Transverse colon (tissue), 4 donors: ENCODE measurements at regions not wholly inside any gene's neighbourhood (a gene's known extent, or its start where the extent isn't known, plus 50 kb on each side); places are given as distances from the start of the nearest gene placed in this dataset.

Experiments
- DNase-seq: peaks from one replicate; pipeline ENCODE4 v3.0.0-alpha.2; 2019
- H3K27ac ChIP-seq, 4 donors: fragments of 200-600 bp; sonication (generic); 2 replicates each; pipeline ENCODE4 v1.5.1; 2016 to 2018; ENCODE audit warnings: inconsistent platforms in 4 of 4
- H3K27me3 ChIP-seq: fragments of 200-600 bp; sonication (generic); 2 replicates; pipeline ENCODE4 v1.5.1; 2017; ENCODE audit warnings: inconsistent platforms
- H3K36me3 ChIP-seq, 4 donors: fragments of 200-600 bp; sonication (generic); 2 replicates each; pipeline ENCODE4 v1.5.1; 2017 to 2019; ENCODE audit warnings: inconsistent platforms in 4 of 4
- H3K4me1 ChIP-seq, 4 donors: fragments of 200-600 bp; sonication (generic); 2 replicates each; pipeline ENCODE4 v1.5.1; 2017 to 2020; ENCODE audit warnings: inconsistent platforms in 4 of 4
- H3K4me3 ChIP-seq, 4 donors: fragments of 200-600 bp; sonication (generic); 1 replicate in 1 of 4; 2 replicates in 3 of 4; pipeline versions ENCODE4 v1.5.1 to v1.6.1; 2017 to 2019; ENCODE audit warnings: inconsistent platforms in 4 of 4
- H3K9me3 ChIP-seq, 2 donors: fragments of 200-600 bp; sonication (generic); 2 replicates each; pipeline ENCODE4 v1.5.1; 2017 to 2019; ENCODE audit warnings: inconsistent platforms in 2 of 2
- CTCF ChIP-seq, 5 experiments: fragments of 200-600 bp in 3 of 5; fragments of 450-650 bp in 2 of 5; sonication (generic) in 3 of 5; IDR thresholded peaks; 1 replicate in 2 of 5; 2 replicates in 3 of 5; pipeline ENCODE4 v1.5.1; 2016 to 2017; ENCODE audit warnings: antibody characterized with exemption in 5 of 5, inconsistent platforms in 3 of 5, mild to moderate bottlenecking in 2 of 5, moderate library complexity in 1 of 5
- EP300 ChIP-seq: sonication (generic); formaldehyde crosslinking; IDR thresholded peaks from one replicate; pipeline ENCODE4 v1.6.1; 2017; ENCODE audit warnings: antibody characterized with exemption, low read depth
- POLR2A ChIP-seq: fragments of 450-650 bp; IDR thresholded peaks from one replicate; pipeline ENCODE4 v1.6.1; 2016; ENCODE audit warnings: antibody characterized with exemption, mild to moderate bottlenecking, moderate library complexity
- POLR2AphosphoS5 ChIP-seq, 3 donors: sonication (generic); formaldehyde crosslinking; IDR thresholded peaks; one replicate each; pipeline ENCODE4 v1.6.1; 2016; ENCODE audit warnings: antibody characterized with exemption in 3 of 3
- WGBS, 2 donors: methylation state at CpG; one replicate each; pipeline ENCODE4 v1.1.5; 2018; ENCODE audit warnings: low coverage in 1 of 2; 5-methylcytosine and 5-hydroxymethylcytosine counted together
- in situ Hi-C, 4 donors: fragments of 200-750 bp; cut with MboI; loops; one replicate each; pipeline versions ENCODE4 v1.15.0 to v1.15.1; 2017; ENCODE audit warnings: low sequenced_read_pairs in 3 of 4, low pct_ligation_motif_present in 1 of 4, low pct_unique_long_range_greater_than_20kb in 1 of 4
- intact Hi-C: fragments of 100-400 bp; cut with DNase I; formaldehyde crosslinking; loops from one replicate; pipeline ENCODE4 v1.15.1; 2023; ENCODE audit warnings: low total_unique reads

GRCh38 chr12:81809829-81810595 is 50.9 kb upstream of the PPFIA2 start:
- intact Hi-C loops: no loop called here
- WGBS, 2 donors: 22% methylated on average over 3 to 4 of the region's 4 CpGs
- in situ Hi-C loops: no loop called here

GRCh38 chr12:81809113-81809777 is 50.1 kb upstream of the PPFIA2 start:
- no peak for DNase-seq
- Histone ChIP-seq H3K9me3 (no peaks in the 10 kb centered on the region), H3K4me3 (no peak overlapping the region), H3K36me3 (no peaks in the 10 kb centered on the region), H3K27ac (no peak overlapping the region), H3K27me3 (no peaks in the 10 kb centered on the region), H3K4me1 (no peaks in the 10 kb centered on the region)
- in situ Hi-C loops: no loop called here
- intact Hi-C loops: no loop called here
- 66 to 68% methylated on average over 4 of the region's 4 CpGs for WGBS, 2 donors
- TF ChIP-seq CTCF (IDR thresholded peaks at IDR 0.05) (no peak), POLR2A (no peak), EP300 (no peak), POLR2AphosphoS5 (IDR thresholded peaks at IDR 0.05) (no peak)

More at GRCh38 chr12:81809829-81810595, 50.9 kb upstream of the PPFIA2 start:
- Histone ChIP-seq H3K9me3 (no peaks in the 10 kb centered on the region), H3K27ac (no peak overlapping the region), H3K4me1 (no peaks in the 10 kb centered on the region), H3K4me3 (no peak overlapping the region), H3K36me3 (no peaks in the 10 kb centered on the region), H3K27me3 (no peaks in the 10 kb centered on the region)
- DNase-seq: no peak
- no peak for TF ChIP-seq CTCF (IDR thresholded peaks at IDR 0.05)
- TF ChIP-seq POLR2AphosphoS5 (IDR thresholded peaks at IDR 0.05): no peak
- no peak for TF ChIP-seq POLR2A
- no peak for TF ChIP-seq EP300
